ENCODE measurements at regions not wholly inside any gene's neighbourhood (a gene's known extent, or its start where the extent isn't known, plus 50 kb on each side); places are given as distances from the start of the nearest gene placed in this dataset.

GRCh38 chr7:45980181-45980905, 59.3 kb upstream of the IGFBP3 start:
- Histone ChIP-seq H3K27ac (ENCODE audit: low read depth, low read length) (peak overlapping the region; percentile 23), H3K9me3 (ENCODE audit: control insufficient read depth, insufficient read depth, low read length) (peaks cover 18% of the 10 kb centered on the region), H3K4me3 (ENCODE audit: low read depth, low read length) (no peak overlapping the region), H3K27me3 (ENCODE audit: control insufficient read depth, insufficient read depth, low read length) (no peaks in the 10 kb centered on the region)
- no peak for DNase-seq (ENCODE audit: low read depth, low spot score)
- ChIA-PET POLR2A (no interaction called here), CTCF (no interaction called here)
- TF ChIP-seq CTCF (IDR thresholded peaks at IDR 0.05; ENCODE audit: low read depth, low read length): peak; percentile 41; the same call in 1 of the 2 replicates

GRCh38 chr7:45979275-45980180, 58.5 kb upstream of the IGFBP3 start:
- no peak for TF ChIP-seq CTCF (IDR thresholded peaks at IDR 0.05; ENCODE audit: low read depth, low read length)

GRCh38 chr7:45978731-45979211, 57.7 kb upstream of the IGFBP3 start:
- ChIA-PET POLR2A (interaction anchor here (0.6 to 1.6 kb wide), 4 partner anchors 20 to 160 kb away, joined by 3 to 11 read pairs (median 10); partner anchors contain the start of gene IGFBP3), CTCF (no interaction called here)
- H3K9me3 ChIP-seq (ENCODE audit: control insufficient read depth, insufficient read depth, low read length): peaks cover 18% of the 10 kb centered on the region
- no peaks in the 10 kb centered on the region for H3K27me3 ChIP-seq (ENCODE audit: control insufficient read depth, insufficient read depth, low read length)
- no peak for TF ChIP-seq CTCF (IDR thresholded peaks at IDR 0.05; ENCODE audit: low read depth, low read length)
- peak overlapping the region; percentile 23 for H3K4me3 ChIP-seq (ENCODE audit: low read depth, low read length)
- DNase-seq (ENCODE audit: low read depth, low spot score): no peak
- H3K27ac ChIP-seq (ENCODE audit: low read depth, low read length): peak overlapping the region; percentile 96

More at GRCh38 chr7:45979275-45980180, 58.5 kb upstream of the IGFBP3 start:
- DNase-seq (ENCODE audit: low read depth, low spot score): no peak
- no peaks in the 10 kb centered on the region for H3K27me3 ChIP-seq (ENCODE audit: control insufficient read depth, insufficient read depth, low read length)
- peaks cover 18% of the 10 kb centered on the region for H3K9me3 ChIP-seq (ENCODE audit: control insufficient read depth, insufficient read depth, low read length)
- CTCF ChIA-PET: no interaction called here
- POLR2A ChIA-PET: no interaction called here
- peak overlapping the region; percentile 96 for H3K27ac ChIP-seq (ENCODE audit: low read depth, low read length)
- H3K4me3 ChIP-seq (ENCODE audit: low read depth, low read length): no peak overlapping the region

- DNase-seq (ENCODE audit: low read depth, low spot score): peak; percentile 92
- Histone ChIP-seq H3K27me3 (ENCODE audit: control insufficient read depth, insufficient read depth, low read length) (no peaks in the 10 kb centered on the region), H3K27ac (ENCODE audit: low read depth, low read length) (peak overlapping the region; percentile 96), H3K4me3 (ENCODE audit: low read depth, low read length) (peak overlapping the region; percentile 23), H3K9me3 (ENCODE audit: control insufficient read depth, insufficient read depth, low read length) (peaks cover 18% of the 10 kb centered on the region)
- no peak for TF ChIP-seq CTCF (IDR thresholded peaks at IDR 0.05; ENCODE audit: low read depth, low read length)
- ChIA-PET POLR2A (interaction anchor here (0.6 to 1.6 kb wide), 5 partner anchors 21 to 280 kb away, joined by 3 to 11 read pairs (median 10); partner anchors contain the start of gene IGFBP3), CTCF (interaction anchor here (0.9 kb wide), 1 partner anchor 56 kb away, joined by 5 read pairs; no protein-coding TSS in a partner anchor)
Measured at GRCh38 chr7:45978010-45978681, 57.1 kb upstream of the IGFBP3 start.
